ENCODE measurements at regions not wholly inside any gene's neighbourhood (a gene's known extent, or its start where the extent isn't known, plus 50 kb on each side); places are given as distances from the start of the nearest gene placed in this dataset.

GRCh38 chr4:182103614-182104319 lies 139.4 kb upstream of the TENM3 start:
- no peak for TF ChIP-seq CTCF (IDR thresholded peaks at IDR 0.05; ENCODE audit: borderline replicate concordance, extremely low read depth, low read length, poor library complexity, severe bottlenecking)
- TF ChIP-seq EZH2 (IDR thresholded peaks at IDR 0.05; ENCODE audit: borderline replicate concordance, low read depth, low read length, severe bottlenecking) = no peak
